H9 (cell line): ENCODE measurements at regions not wholly inside any gene's neighbourhood (a gene's known extent, or its start where the extent isn't known, plus 50 kb on each side); places are given as distances from the start of the nearest gene placed in this dataset.

Source experiments
- DNase-seq: peaks from one replicate; pipeline ENCODE4 v3.0.0-alpha.2; 2017
- H2AFZ ChIP-seq: one replicate; pipeline ENCODE4 v1.6.1; 2013; ENCODE audit warnings: mild to moderate bottlenecking, low read length, control low read depth, moderate library complexity
- H2AK5ac ChIP-seq: 2 replicates; pipeline ENCODE4 v1.6.1; 2013; ENCODE audit warnings: low read length, control low read depth, mixed read lengths; ENCODE audit not compliant: insufficient read length
- H2BK120ac ChIP-seq: one replicate; pipeline ENCODE4 v1.6.1; 2013; ENCODE audit warnings: low read depth, mild to moderate bottlenecking, low read length, control low read depth, inconsistent platforms; ENCODE audit not compliant: poor library complexity, severe bottlenecking
- H2BK12ac ChIP-seq: 2 replicates; pipeline ENCODE4 v1.6.1; 2013; ENCODE audit warnings: low read length, control low read depth, mixed read lengths, low read depth; ENCODE audit not compliant: insufficient read length
- H2BK15ac ChIP-seq: 2 replicates; pipeline ENCODE4 v1.6.1; 2013; ENCODE audit warnings: low read depth, low read length, control low read depth
- H2BK20ac ChIP-seq: one replicate; pipeline ENCODE4 v1.6.1; 2013; ENCODE audit warnings: low read depth, mild to moderate bottlenecking, low read length, control low read depth, inconsistent platforms; ENCODE audit not compliant: poor library complexity, severe bottlenecking
- H2BK5ac ChIP-seq: 2 replicates; pipeline ENCODE4 v1.6.1; 2013; ENCODE audit warnings: low read length, control low read depth, mixed read lengths; ENCODE audit not compliant: insufficient read length
- H3K14ac ChIP-seq: 2 replicates; pipeline ENCODE4 v1.6.1; 2013; ENCODE audit warnings: low read length, control low read depth; ENCODE audit not compliant: insufficient read depth
- H3K18ac ChIP-seq: 2 replicates; pipeline ENCODE4 v1.6.1; 2013; ENCODE audit warnings: low read depth, mild to moderate bottlenecking, mixed read lengths, low read length, control low read depth; ENCODE audit not compliant: insufficient read length
- H3K23ac ChIP-seq: 2 replicates; pipeline ENCODE4 v1.6.1; 2013; ENCODE audit warnings: low read length, control low read depth, mixed read lengths, low read depth; ENCODE audit not compliant: insufficient read length
- H3K23me2 ChIP-seq: 2 replicates; pipeline ENCODE4 v1.6.1; 2013; ENCODE audit warnings: low read depth, mild to moderate bottlenecking, mixed read lengths, low read length, control low read depth; ENCODE audit not compliant: insufficient read length, poor library complexity, severe bottlenecking
- H3K27ac ChIP-seq: 2 replicates; pipeline ENCODE4 v1.5.1; 2013; ENCODE audit warnings: low read length, control low read depth, mixed read lengths, low read depth; ENCODE audit not compliant: insufficient read length
- H3K27me3 ChIP-seq: 2 replicates; pipeline ENCODE4 v1.6.1; 2013; ENCODE audit warnings: low read length, control low read depth, inconsistent platforms; ENCODE audit not compliant: insufficient read depth
- H3K4ac ChIP-seq: 2 replicates; pipeline ENCODE4 v1.6.1; 2013; ENCODE audit warnings: low read depth, mild to moderate bottlenecking, control low read depth, inconsistent platforms, low read length, moderate library complexity
- H3K4me1 ChIP-seq: 2 replicates; pipeline ENCODE4 v1.6.1; 2013; ENCODE audit warnings: low read length, control low read depth, inconsistent platforms; ENCODE audit not compliant: insufficient read depth
- H3K4me2 ChIP-seq: 2 replicates; pipeline ENCODE4 v1.6.1; 2013; ENCODE audit warnings: low read length, control low read depth, mixed read lengths; ENCODE audit not compliant: insufficient read length, insufficient read depth
- H3K56ac ChIP-seq: 2 replicates; pipeline ENCODE4 v1.6.1; 2013; ENCODE audit warnings: low read depth, mild to moderate bottlenecking, mixed read lengths, low read length, control low read depth; ENCODE audit not compliant: insufficient read length
- H3K79me1 ChIP-seq: 2 replicates; pipeline ENCODE4 v1.6.1; 2013; ENCODE audit warnings: low read depth, mild to moderate bottlenecking, moderate library complexity, low read length, control low read depth, inconsistent platforms; ENCODE audit not compliant: insufficient read depth, poor library complexity, severe bottlenecking
- H3K79me2 ChIP-seq: 2 replicates; pipeline ENCODE4 v1.6.1; 2013; ENCODE audit warnings: low read length, control low read depth, inconsistent platforms; ENCODE audit not compliant: insufficient read depth
- H3K9ac ChIP-seq: 2 replicates; pipeline ENCODE4 v1.6.1; 2013; ENCODE audit warnings: low read length, control low read depth, mixed read lengths; ENCODE audit not compliant: insufficient read length; ENCODE audit errors: extremely low read depth
- H3K9me3 ChIP-seq: one replicate; pipeline ENCODE4 v1.6.1; 2013; ENCODE audit warnings: low read depth, low read length, inconsistent platforms; ENCODE audit not compliant: control insufficient read depth
- H3T11ph ChIP-seq: one replicate; pipeline ENCODE4 v1.6.1; 2013; ENCODE audit warnings: mild to moderate bottlenecking, low read length, control low read depth, inconsistent platforms
- H4K20me1 ChIP-seq: one replicate; pipeline ENCODE4 v1.6.1; 2013; ENCODE audit not compliant: control insufficient read depth, insufficient read length, insufficient read depth
- H4K5ac ChIP-seq: 2 replicates; pipeline ENCODE4 v1.6.1; 2013; ENCODE audit warnings: low read depth, mild to moderate bottlenecking, mixed read lengths, low read length, control low read depth; ENCODE audit not compliant: insufficient read length
- H4K8ac ChIP-seq: replicated peaks from 2 replicates; pipeline ENCODE4 v1.6.1; 2013; ENCODE audit warnings: low read length, control low read depth, mixed read lengths, low read depth; ENCODE audit not compliant: insufficient read length
- H4K91ac ChIP-seq: 2 replicates; pipeline ENCODE4 v1.6.1; 2013; ENCODE audit warnings: low read depth, mild to moderate bottlenecking, moderate library complexity, mixed read lengths, low read length, control low read depth; ENCODE audit not compliant: insufficient read length
- H3K27ac Mint-ChIP-seq, 3 experiments: 2 replicates in 2 of 3; 3 replicates in 1 of 3; pipeline ENCODE4 v1.8.0; 2020 to 2021; ENCODE audit warnings: mixed read lengths in 3 of 3, mild to moderate bottlenecking in 1 of 3, moderate library complexity in 1 of 3
- H3K27me3 Mint-ChIP-seq: 2 replicates; pipeline ENCODE4 v1.8.0; 2021; ENCODE audit warnings: low read depth, mild to moderate bottlenecking, moderate library complexity, mixed read lengths
- H3K36me3 Mint-ChIP-seq, 3 experiments: 2 replicates in 2 of 3; 3 replicates in 1 of 3; pipeline ENCODE4 v1.8.0; 2020 to 2021; ENCODE audit warnings: low read depth in 3 of 3, mixed read lengths in 3 of 3; ENCODE audit not compliant: insufficient read depth in 1 of 3
- H3K4me1 Mint-ChIP-seq, 2 experiments: 2 replicates each; pipeline ENCODE4 v1.8.0; 2020; ENCODE audit warnings: mixed read lengths in 2 of 2
- H3K4me3 Mint-ChIP-seq, 2 experiments: 2 replicates in 1 of 2; 3 replicates in 1 of 2; pipeline ENCODE4 v1.8.0; 2020 to 2021; ENCODE audit warnings: mild to moderate bottlenecking in 2 of 2, mixed read lengths in 2 of 2, moderate library complexity in 1 of 2
- H3K9me3 Mint-ChIP-seq, 2 experiments: 2 replicates in 1 of 2; 3 replicates in 1 of 2; pipeline ENCODE4 v1.8.0; 2020; ENCODE audit warnings: mild to moderate bottlenecking in 2 of 2, mixed read lengths in 2 of 2, moderate library complexity in 1 of 2
- WGBS: extraction: QIAGEN DNeasy Blood & Tissue Kit; methylation state at CpG from one replicate; pipeline ENCODE4 v1.1.7; 2013; ENCODE audit warnings: missing lambda C conversion rate, low lambda C conversion rate, mixed read lengths; ENCODE audit not compliant: insufficient read length; ENCODE audit errors: extremely low coverage; 5-methylcytosine and 5-hydroxymethylcytosine counted together
- TF ChIP-seq, protein P1 (sequence below): fragments of 200-600 bp; sonication (generic); conservative IDR thresholded peaks from 3 replicates; pipeline ENCODE4 v1.8.0; 2021; ENCODE audit warnings: antibody characterized with exemption, mild to moderate bottlenecking

DNA sequence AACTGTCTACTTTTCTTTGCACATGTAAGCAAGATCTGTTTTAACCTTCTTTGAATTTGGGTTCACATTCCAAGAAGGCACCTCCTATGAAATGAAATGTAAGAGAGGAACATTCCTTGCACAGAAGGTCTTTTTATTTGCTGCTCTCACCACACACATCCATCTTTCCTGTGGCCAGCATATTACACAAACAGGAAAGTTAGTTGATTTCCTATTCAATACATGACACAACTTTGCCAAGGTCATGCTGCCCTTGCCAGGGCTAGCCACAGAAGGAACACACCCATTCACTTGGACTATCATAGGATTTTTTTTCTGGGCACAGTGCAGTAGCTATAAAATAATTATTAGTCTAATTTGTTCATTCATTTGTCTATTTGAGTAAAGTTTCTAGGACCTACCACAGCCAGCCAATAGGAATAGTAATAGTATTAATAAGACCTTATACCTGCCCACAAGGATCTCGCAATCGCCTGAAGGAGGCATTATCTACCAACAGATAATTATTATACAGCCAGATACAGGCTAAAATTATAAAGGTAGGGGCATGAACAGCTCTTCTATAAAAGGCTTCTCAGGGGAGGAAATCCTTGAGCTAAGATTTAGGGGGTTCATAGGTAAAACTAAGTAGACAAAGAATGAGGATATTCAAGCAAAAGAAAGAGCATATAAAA lies 78.1 kb upstream of the NREP start:
- no peaks in the 10 kb centered on the region for H3K27me3 ChIP-seq
- H3K4me3 Mint-ChIP-seq = no peak overlapping the region; a peak in 1 of 5 replicates

More for the DNA sequence above, 78.1 kb upstream of the NREP start:
- Histone ChIP-seq H3K79me1 (no peaks in the 10 kb centered on the region), H3T11ph (no peak overlapping the region), H2BK12ac (no peak overlapping the region), H3K9me3 (no peaks in the 10 kb centered on the region), H4K8ac (no peak overlapping the region), H3K23me2 (no peaks in the 10 kb centered on the region), H2BK120ac (no peak overlapping the region), H2AFZ (no peak overlapping the region), H4K5ac (no peak overlapping the region), H3K4me2 (no peak overlapping the region), H3K14ac (no peak overlapping the region), H3K4ac (no peak overlapping the region), H2BK20ac (no peak overlapping the region), H3K23ac (no peak overlapping the region), H3K79me2 (no peaks in the 10 kb centered on the region), H4K91ac (no peak overlapping the region), H3K18ac (no peak overlapping the region), H2BK15ac (no peak overlapping the region), H2AK5ac (no peak overlapping the region), H3K27ac (no peak overlapping the region), H3K56ac (no peak overlapping the region), H3K9ac (no peak overlapping the region), H3K4me1 (no peaks in the 10 kb centered on the region), H4K20me1 (no peaks in the 10 kb centered on the region), H2BK5ac (no peak overlapping the region)
- peaks cover 0 to 4% of the 10 kb centered on the region in 2 experiments; a peak in 2 of 4 replicates for H3K4me1 Mint-ChIP-seq
- no peak overlapping the region for H3K27ac Mint-ChIP-seq
- no peaks in the 10 kb centered on the region; a peak in 1 of 7 replicates for H3K36me3 Mint-ChIP-seq
- no peaks in the 10 kb centered on the region for H3K27me3 Mint-ChIP-seq
- H3K9me3 Mint-ChIP-seq = no peaks in the 10 kb centered on the region
- WGBS = no CpG with 5 or more reads among the region's 2 CpGs
- DNase-seq = no peak
- TF ChIP-seq, protein P1, sequence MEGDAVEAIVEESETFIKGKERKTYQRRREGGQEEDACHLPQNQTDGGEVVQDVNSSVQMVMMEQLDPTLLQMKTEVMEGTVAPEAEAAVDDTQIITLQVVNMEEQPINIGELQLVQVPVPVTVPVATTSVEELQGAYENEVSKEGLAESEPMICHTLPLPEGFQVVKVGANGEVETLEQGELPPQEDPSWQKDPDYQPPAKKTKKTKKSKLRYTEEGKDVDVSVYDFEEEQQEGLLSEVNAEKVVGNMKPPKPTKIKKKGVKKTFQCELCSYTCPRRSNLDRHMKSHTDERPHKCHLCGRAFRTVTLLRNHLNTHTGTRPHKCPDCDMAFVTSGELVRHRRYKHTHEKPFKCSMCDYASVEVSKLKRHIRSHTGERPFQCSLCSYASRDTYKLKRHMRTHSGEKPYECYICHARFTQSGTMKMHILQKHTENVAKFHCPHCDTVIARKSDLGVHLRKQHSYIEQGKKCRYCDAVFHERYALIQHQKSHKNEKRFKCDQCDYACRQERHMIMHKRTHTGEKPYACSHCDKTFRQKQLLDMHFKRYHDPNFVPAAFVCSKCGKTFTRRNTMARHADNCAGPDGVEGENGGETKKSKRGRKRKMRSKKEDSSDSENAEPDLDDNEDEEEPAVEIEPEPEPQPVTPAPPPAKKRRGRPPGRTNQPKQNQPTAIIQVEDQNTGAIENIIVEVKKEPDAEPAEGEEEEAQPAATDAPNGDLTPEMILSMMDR = peak; percentile 26; the same call in 2 of the 3 replicates
